ENCODE measurements at regions not wholly inside any gene's neighbourhood (a gene's known extent, or its start where the extent isn't known, plus 50 kb on each side); places are given as distances from the start of the nearest gene placed in this dataset.

GRCh38 chr14:31936115-31936514 is 141.0 kb upstream of the ARHGAP5 start:
- TF ChIP-seq CTCF (IDR thresholded peaks at IDR 0.05; ENCODE audit: low read depth, low read length) = no peak
- Histone ChIP-seq H3K27ac (ENCODE audit: low read depth, low read length) (no peak overlapping the region), H3K9me3 (ENCODE audit: control insufficient read depth, insufficient read depth, low read length) (no peaks in the 10 kb centered on the region; the same call in 1 of the 2 replicates), H3K27me3 (ENCODE audit: control insufficient read depth, insufficient read depth, low read length) (no peaks in the 10 kb centered on the region), H3K4me3 (ENCODE audit: low read depth, low read length) (no peak overlapping the region)
- DNase-seq (ENCODE audit: low read depth, low spot score) = no peak
- ChIA-PET CTCF (no interaction called here), POLR2A (no interaction called here)

GRCh38 chr14:31937730-31938346 is 139.3 kb upstream of the ARHGAP5 start:
- Histone ChIP-seq H3K4me3 (ENCODE audit: low read depth, low read length) (no peak overlapping the region), H3K27ac (ENCODE audit: low read depth, low read length) (no peak overlapping the region), H3K27me3 (ENCODE audit: control insufficient read depth, insufficient read depth, low read length) (no peaks in the 10 kb centered on the region), H3K9me3 (ENCODE audit: control insufficient read depth, insufficient read depth, low read length) (no peaks in the 10 kb centered on the region; the same call in 1 of the 2 replicates)
- no peak for TF ChIP-seq CTCF (IDR thresholded peaks at IDR 0.05; ENCODE audit: low read depth, low read length)
- ChIA-PET POLR2A (interaction anchor here (0.5 to 1.0 kb wide), 2 partner anchors 10 to 315 kb away, joined by 5 to 6 read pairs; no protein-coding TSS in a partner anchor), CTCF (no interaction called here)
- no peak for DNase-seq (ENCODE audit: low read depth, low spot score)

GRCh38 chr14:31939934-31940333 is 137.2 kb upstream of the ARHGAP5 start:
- H3K4me3 ChIP-seq (ENCODE audit: low read depth, low read length) = no peak overlapping the region
- POLR2A ChIA-PET = no interaction called here
- CTCF ChIA-PET = interaction anchor here (0.7 kb wide), 1 partner anchor 16 kb away, joined by 3 read pairs; no protein-coding TSS in a partner anchor
- DNase-seq (ENCODE audit: low read depth, low spot score) = no peak
- no peak for TF ChIP-seq CTCF (IDR thresholded peaks at IDR 0.05; ENCODE audit: low read depth, low read length)
- H3K9me3 ChIP-seq (ENCODE audit: control insufficient read depth, insufficient read depth, low read length) = no peaks in the 10 kb centered on the region; the same call in 1 of the 2 replicates
- H3K27ac ChIP-seq (ENCODE audit: low read depth, low read length) = no peak overlapping the region
- no peaks in the 10 kb centered on the region for H3K27me3 ChIP-seq (ENCODE audit: control insufficient read depth, insufficient read depth, low read length)

- DNase-seq (ENCODE audit: low read depth, low spot score) = no peak
- no peak for TF ChIP-seq CTCF (IDR thresholded peaks at IDR 0.05; ENCODE audit: low read depth, low read length)
- no peaks in the 10 kb centered on the region; the same call in 1 of the 2 replicates for H3K9me3 ChIP-seq (ENCODE audit: control insufficient read depth, insufficient read depth, low read length)
- H3K4me3 ChIP-seq (ENCODE audit: low read depth, low read length) = no peak overlapping the region
- CTCF ChIA-PET = no interaction called here
- H3K27ac ChIP-seq (ENCODE audit: low read depth, low read length) = no peak overlapping the region
- H3K27me3 ChIP-seq (ENCODE audit: control insufficient read depth, insufficient read depth, low read length) = no peaks in the 10 kb centered on the region
- POLR2A ChIA-PET = no interaction called here
Observed at GRCh38 chr14:31941487-31941886, 135.6 kb upstream of the ARHGAP5 start.

- Histone ChIP-seq H3K9me3 (ENCODE audit: control insufficient read depth, insufficient read depth, low read length) (no peaks in the 10 kb centered on the region), H3K27me3 (ENCODE audit: control insufficient read depth, insufficient read depth, low read length) (no peaks in the 10 kb centered on the region), H3K4me3 (ENCODE audit: low read depth, low read length) (no peak overlapping the region), H3K27ac (ENCODE audit: low read depth, low read length) (no peak overlapping the region)
- no peak for DNase-seq (ENCODE audit: low read depth, low spot score)
- ChIA-PET CTCF (no interaction called here), POLR2A (no interaction called here)
- TF ChIP-seq CTCF (IDR thresholded peaks at IDR 0.05; ENCODE audit: low read depth, low read length) = no peak
Observed at GRCh38 chr14:31942166-31942841, 134.8 kb upstream of the ARHGAP5 start.

All from AG04450 (cell line).